ENCODE measurements at regions not wholly inside any gene's neighbourhood (a gene's known extent, or its start where the extent isn't known, plus 50 kb on each side); places are given as distances from the start of the nearest gene placed in this dataset.
"Not testable (repeated sequence)": the region's sequence is repeated elsewhere in the genome, so short reads cannot be mapped to it uniquely, and the experiment has no call there.

- not testable (repeated sequence) for H3K36me3 Mint-ChIP-seq (ENCODE audit: insufficient read depth in 1 of 3, low read depth in 3 of 3)
Observed at GRCh38 chr2:242071936-242072335, 202.4 kb downstream of the RTP5 start.

More at GRCh38 chr2:242071936-242072335, 202.4 kb downstream of the RTP5 start:
- H3K79me2 ChIP-seq (ENCODE audit: insufficient read depth, low read length); H3K27ac ChIP-seq (ENCODE audit: insufficient read length, low read depth, low read length); H2BK5ac ChIP-seq (ENCODE audit: insufficient read length, low read length); H3K18ac ChIP-seq (ENCODE audit: insufficient read length, low read depth, low read length); H3K27me3 ChIP-seq (ENCODE audit: insufficient read depth, low read length); H4K8ac ChIP-seq (replicated peaks; ENCODE audit: insufficient read length, low read depth, low read length); H3K4ac ChIP-seq (ENCODE audit: low read depth, low read length); H3K56ac ChIP-seq (ENCODE audit: insufficient read length, low read depth, low read length); H3K79me1 ChIP-seq (ENCODE audit: insufficient read depth, low read depth, low read length, poor library complexity, severe bottlenecking); H2BK12ac ChIP-seq (ENCODE audit: insufficient read length, low read depth, low read length); H3K9ac ChIP-seq (ENCODE audit: extremely low read depth, insufficient read length, low read length); H2AK5ac ChIP-seq (ENCODE audit: insufficient read length, low read length); H3T11ph ChIP-seq (ENCODE audit: low read length); H3K4me2 ChIP-seq (ENCODE audit: insufficient read depth, insufficient read length, low read length); H2BK15ac ChIP-seq (ENCODE audit: low read depth, low read length); H3K23ac ChIP-seq (ENCODE audit: insufficient read length, low read depth, low read length); H2BK120ac ChIP-seq (ENCODE audit: low read depth, low read length, poor library complexity, severe bottlenecking); H3K27ac Mint-ChIP-seq; H4K20me1 ChIP-seq (ENCODE audit: control insufficient read depth, insufficient read depth, insufficient read length); H4K5ac ChIP-seq (ENCODE audit: insufficient read length, low read depth, low read length); H3K4me3 Mint-ChIP-seq; H3K4me1 ChIP-seq (ENCODE audit: insufficient read depth, low read length); H3K9me3 ChIP-seq (ENCODE audit: control insufficient read depth, low read depth, low read length); H3K14ac ChIP-seq (ENCODE audit: insufficient read depth, low read length); H3K9me3 Mint-ChIP-seq; H4K91ac ChIP-seq (ENCODE audit: insufficient read length, low read depth, low read length); H2BK20ac ChIP-seq (ENCODE audit: low read depth, low read length, poor library complexity, severe bottlenecking); DNase-seq; H3K23me2 ChIP-seq (ENCODE audit: insufficient read length, low read depth, low read length, poor library complexity, severe bottlenecking); H2AFZ ChIP-seq (ENCODE audit: low read length): not testable (repeated sequence)
- WGBS (ENCODE audit: extremely low coverage, insufficient read length, low lambda C conversion rate), result no CpG with 5 or more reads among the region's 11 CpGs
- Mint-ChIP-seq H3K4me1 (peaks cover 29 to 30% of the 10 kb centered on the region in 2 experiments), H3K27me3 (ENCODE audit: low read depth) (peaks cover 72% of the 10 kb centered on the region)
